Activated CD8-positive, alpha-beta T cell treated with anti-CD3 and anti-CD28 coated beads for 36 hours (primary cell): ENCODE measurements at regions not wholly inside any gene's neighbourhood (a gene's known extent, or its start where the extent isn't known, plus 50 kb on each side); places are given as distances from the start of the nearest gene placed in this dataset.

Experiments used
- ATAC-seq: fragments of 200-7000 bp; cut with Tn5 transposase; one replicate; pipeline ENCODE4 v1.10.0; 2021; ENCODE audit warnings: mild to moderate bottlenecking, moderate library complexity
- CTCF ChIA-PET: fragments of 350-600 bp; sonication (Branson Sonifier 250); formaldehyde crosslinking; loops from one replicate; lab custom pipeline; 2021; ENCODE audit warnings: antibody characterized with exemption; lab: Charles Lee
- POLR2A ChIA-PET: fragments of 350-600 bp; sonication (Branson Sonifier 250); formaldehyde crosslinking; loops from one replicate; lab custom pipeline; 2021; ENCODE audit warnings: antibody characterized with exemption; lab: Charles Lee
- DNase-seq: peaks from one replicate; pipeline ENCODE4 v3.0.0-alpha.2; 2020
- H3K27ac Mint-ChIP-seq: one replicate; pipeline ENCODE4 v1.8.0; 2021; ENCODE audit warnings: mild to moderate bottlenecking, mixed read lengths
- H3K27me3 Mint-ChIP-seq: one replicate; pipeline ENCODE4 v1.8.0; 2021; ENCODE audit warnings: mixed read lengths
- H3K36me3 Mint-ChIP-seq: one replicate; pipeline ENCODE4 v1.8.0; 2021; ENCODE audit warnings: low read depth, mixed read lengths
- H3K4me1 Mint-ChIP-seq: one replicate; pipeline ENCODE4 v1.8.0; 2021; ENCODE audit warnings: low read depth, mixed read lengths
- H3K4me3 Mint-ChIP-seq: one replicate; pipeline ENCODE4 v1.8.0; 2021; ENCODE audit warnings: mild to moderate bottlenecking, moderate library complexity, mixed read lengths
- H3K9me3 Mint-ChIP-seq: one replicate; pipeline ENCODE4 v1.8.0; 2021; ENCODE audit warnings: mixed read lengths
- CTCF ChIP-seq: fragments of 200-600 bp; IDR thresholded peaks from one replicate; pipeline ENCODE4 v1.8.0; 2022; ENCODE audit warnings: antibody characterized with exemption, mild to moderate bottlenecking
- intact Hi-C: fragments of 100-400 bp; cut with micrococcal nuclease; formaldehyde crosslinking; loops from one replicate; pipeline ENCODE4 v1.10.0; 2022

GRCh38 chr6:795046-795685, 102.2 kb upstream of the EXOC2 start:
- no peak for DNase-seq
- Mint-ChIP-seq H3K4me1 (no peaks in the 10 kb centered on the region), H3K27ac (no peak overlapping the region), H3K4me3 (no peak overlapping the region), H3K36me3 (no peaks in the 10 kb centered on the region), H3K27me3 (peaks cover 33% of the 10 kb centered on the region), H3K9me3 (peaks cover 3% of the 10 kb centered on the region)
- ATAC-seq = no peak
- intact Hi-C loops = loop anchor here (5.0 to 10.0 kb wide), 2 partner anchors 200 to 602 kb away; no protein-coding TSS in a partner anchor
- ChIA-PET POLR2A (interaction anchor here (0.6 kb wide), 1 partner anchor 1600 kb away, joined by 3 read pairs; no protein-coding TSS in a partner anchor), CTCF (interaction anchor here (1.2 to 1.5 kb wide), 2 partner anchors 586 to 642 kb away, joined by 4 read pairs; no protein-coding TSS in a partner anchor)
- TF ChIP-seq CTCF = no peak

- TF ChIP-seq CTCF = no peak
- CTCF ChIA-PET = no interaction called here
- Mint-ChIP-seq H3K4me3 (no peak overlapping the region), H3K36me3 (no peaks in the 10 kb centered on the region), H3K4me1 (peaks cover 7% of the 10 kb centered on the region), H3K27me3 (peaks cover 29% of the 10 kb centered on the region), H3K27ac (no peak overlapping the region), H3K9me3 (peaks cover 3% of the 10 kb centered on the region)
- intact Hi-C loops = loop anchor here (10.0 kb wide), 1 partner anchor 198 kb away; no protein-coding TSS in a partner anchor
- ATAC-seq (no peak), DNase-seq (no peak)
- POLR2A ChIA-PET = no interaction called here
Observed at GRCh38 chr6:793261-793660, 100.3 kb upstream of the EXOC2 start.

GRCh38 chr6:792662-793061, 99.7 kb upstream of the EXOC2 start:
- ChIA-PET CTCF (no interaction called here), POLR2A (no interaction called here)
- peaks cover 26% of the 10 kb centered on the region for H3K27me3 Mint-ChIP-seq
- H3K4me1 Mint-ChIP-seq = peaks cover 13% of the 10 kb centered on the region
- no peak overlapping the region for H3K4me3 Mint-ChIP-seq
- ATAC-seq (no peak), DNase-seq (no peak)
- H3K27ac Mint-ChIP-seq = no peak overlapping the region
- TF ChIP-seq CTCF = no peak
- no peaks in the 10 kb centered on the region for H3K36me3 Mint-ChIP-seq
- intact Hi-C loops = loop anchor here (10.0 kb wide), 1 partner anchor 198 kb away; no protein-coding TSS in a partner anchor
- H3K9me3 Mint-ChIP-seq = peaks cover 3% of the 10 kb centered on the region

GRCh38 chr6:788058-788457, 95.1 kb upstream of the EXOC2 start:
- CTCF ChIA-PET = interaction anchor here (1.3 to 3.4 kb wide), 7 partner anchors 10 to 649 kb away, joined by 3 to 18 read pairs (median 6); no protein-coding TSS in a partner anchor
- Mint-ChIP-seq H3K4me3 (peak overlapping the region; percentile 26), H3K9me3 (peaks cover 6% of the 10 kb centered on the region), H3K27ac (peak overlapping the region; percentile 83), H3K36me3 (no peaks in the 10 kb centered on the region), H3K4me1 (peaks cover 23% of the 10 kb centered on the region), H3K27me3 (peaks cover 7% of the 10 kb centered on the region)
- POLR2A ChIA-PET = no interaction called here
- ATAC-seq (peak; percentile 75), DNase-seq (peak; percentile 81)
- intact Hi-C loops = no loop called here
- no peak for TF ChIP-seq CTCF
